ENCODE measurements at regions not wholly inside any gene's neighbourhood (a gene's known extent, or its start where the extent isn't known, plus 50 kb on each side); places are given as distances from the start of the nearest gene placed in this dataset.

- Histone ChIP-seq H3K9me3 (ENCODE audit: insufficient read depth, low read length, severe bottlenecking) (no peaks in the 10 kb centered on the region), H3K36me3 (ENCODE audit: insufficient read depth, low read length) (no peaks in the 10 kb centered on the region), H2AFZ (ENCODE audit: low read depth, low read length) (no peak overlapping the region), H3K79me2 (ENCODE audit: insufficient read depth, low read length) (no peaks in the 10 kb centered on the region), H4K20me1 (ENCODE audit: insufficient read depth, low read length) (no peaks in the 10 kb centered on the region), H3K4me1 (ENCODE audit: insufficient read depth, low read length) (no peaks in the 10 kb centered on the region), H3K9ac (ENCODE audit: low read depth, low read length) (no peak overlapping the region), H3K27me3 (ENCODE audit: insufficient read depth, low read length, poor library complexity) (peaks cover 3% of the 10 kb centered on the region), H3K27ac (ENCODE audit: low read length) (no peak overlapping the region), H3K4me2 (ENCODE audit: insufficient read depth, low read length) (no peak overlapping the region), H3K4me3 (ENCODE audit: low read depth in 1 of 2, low read length in 2 of 2) (no peak overlapping the region)
- TF ChIP-seq EZH2 (IDR thresholded peaks at IDR 0.05; ENCODE audit: borderline replicate concordance, low read depth, low read length, severe bottlenecking) (no peak), CTCF (IDR thresholded peaks at IDR 0.05; ENCODE audit: borderline replicate concordance, extremely low read depth, low read length, poor library complexity, severe bottlenecking) (no peak)
- DNase-seq = no peak
- ATAC-seq (ENCODE audit: insufficient read depth, low read depth) = no peak
These were observed 65.0 kb upstream of the DNAJC19 start for GRCh38 chr3:181054538-181054937.

- no peaks in the 10 kb centered on the region for H4K20me1 ChIP-seq (ENCODE audit: insufficient read depth, low read length)
- no peak overlapping the region for H3K4me3 ChIP-seq (ENCODE audit: low read depth in 1 of 2, low read length in 2 of 2)
- H3K4me1 ChIP-seq (ENCODE audit: insufficient read depth, low read length) = no peaks in the 10 kb centered on the region
- H3K79me2 ChIP-seq (ENCODE audit: insufficient read depth, low read length) = no peaks in the 10 kb centered on the region
- H3K9ac ChIP-seq (ENCODE audit: low read depth, low read length) = no peak overlapping the region
- no peak for TF ChIP-seq EZH2 (IDR thresholded peaks at IDR 0.05; ENCODE audit: borderline replicate concordance, low read depth, low read length, severe bottlenecking)
- TF ChIP-seq CTCF (IDR thresholded peaks at IDR 0.05; ENCODE audit: borderline replicate concordance, extremely low read depth, low read length, poor library complexity, severe bottlenecking) = no peak
- no peaks in the 10 kb centered on the region for H3K36me3 ChIP-seq (ENCODE audit: insufficient read depth, low read length)
- no peaks in the 10 kb centered on the region for H3K9me3 ChIP-seq (ENCODE audit: insufficient read depth, low read length, severe bottlenecking)
- H3K4me2 ChIP-seq (ENCODE audit: insufficient read depth, low read length) = no peak overlapping the region
- no peak overlapping the region for H2AFZ ChIP-seq (ENCODE audit: low read depth, low read length)
- H3K27me3 ChIP-seq (ENCODE audit: insufficient read depth, low read length, poor library complexity) = peaks cover 3% of the 10 kb centered on the region
- DNase-seq (no peak), ATAC-seq (ENCODE audit: insufficient read depth, low read depth) (no peak)
- no peak overlapping the region for H3K27ac ChIP-seq (ENCODE audit: low read length)
These were observed 62.7 kb upstream of the DNAJC19 start for GRCh38 chr3:181052256-181052655.

- TF ChIP-seq CTCF (IDR thresholded peaks at IDR 0.05; ENCODE audit: borderline replicate concordance, extremely low read depth, low read length, poor library complexity, severe bottlenecking) (no peak), EZH2 (IDR thresholded peaks at IDR 0.05; ENCODE audit: borderline replicate concordance, low read depth, low read length, severe bottlenecking) (no peak)
- Histone ChIP-seq H4K20me1 (ENCODE audit: insufficient read depth, low read length) (no peaks in the 10 kb centered on the region), H3K79me2 (ENCODE audit: insufficient read depth, low read length) (no peaks in the 10 kb centered on the region), H3K4me3 (ENCODE audit: low read depth in 1 of 2, low read length in 2 of 2) (no peak overlapping the region), H3K27me3 (ENCODE audit: insufficient read depth, low read length, poor library complexity) (peaks cover 3% of the 10 kb centered on the region), H3K9me3 (ENCODE audit: insufficient read depth, low read length, severe bottlenecking) (no peaks in the 10 kb centered on the region), H3K4me1 (ENCODE audit: insufficient read depth, low read length) (no peaks in the 10 kb centered on the region), H3K9ac (ENCODE audit: low read depth, low read length) (no peak overlapping the region), H3K4me2 (ENCODE audit: insufficient read depth, low read length) (no peak overlapping the region), H3K27ac (ENCODE audit: low read length) (no peak overlapping the region), H2AFZ (ENCODE audit: low read depth, low read length) (no peak overlapping the region), H3K36me3 (ENCODE audit: insufficient read depth, low read length) (no peaks in the 10 kb centered on the region)
- ATAC-seq (ENCODE audit: insufficient read depth, low read depth) (no peak), DNase-seq (no peak)
These were observed 61.2 kb upstream of the DNAJC19 start for GRCh38 chr3:181050738-181051137.

GRCh38 chr3:181040030-181040429, 50.5 kb upstream of the DNAJC19 start:
- DNase-seq (no peak), ATAC-seq (ENCODE audit: insufficient read depth, low read depth) (no peak)
- H4K20me1 ChIP-seq (ENCODE audit: insufficient read depth, low read length) = no peaks in the 10 kb centered on the region
- H3K4me1 ChIP-seq (ENCODE audit: insufficient read depth, low read length) = no peaks in the 10 kb centered on the region
- H2AFZ ChIP-seq (ENCODE audit: low read depth, low read length) = no peak overlapping the region
- no peak overlapping the region for H3K4me2 ChIP-seq (ENCODE audit: insufficient read depth, low read length)
- H3K9me3 ChIP-seq (ENCODE audit: insufficient read depth, low read length, severe bottlenecking) = no peaks in the 10 kb centered on the region
- TF ChIP-seq EZH2 (IDR thresholded peaks at IDR 0.05; ENCODE audit: borderline replicate concordance, low read depth, low read length, severe bottlenecking) (no peak), CTCF (IDR thresholded peaks at IDR 0.05; ENCODE audit: borderline replicate concordance, extremely low read depth, low read length, poor library complexity, severe bottlenecking) (no peak)
- H3K9ac ChIP-seq (ENCODE audit: low read depth, low read length) = no peak overlapping the region
- no peaks in the 10 kb centered on the region for H3K36me3 ChIP-seq (ENCODE audit: insufficient read depth, low read length)
- H3K79me2 ChIP-seq (ENCODE audit: insufficient read depth, low read length) = no peaks in the 10 kb centered on the region
- H3K27me3 ChIP-seq (ENCODE audit: insufficient read depth, low read length, poor library complexity) = no peaks in the 10 kb centered on the region
- H3K4me3 ChIP-seq (ENCODE audit: low read depth in 1 of 2, low read length in 2 of 2) = no peak overlapping the region
- no peak overlapping the region for H3K27ac ChIP-seq (ENCODE audit: low read length)
